CD14-positive monocyte (primary cell): ENCODE measurements at regions not wholly inside any gene's neighbourhood (a gene's known extent, or its start where the extent isn't known, plus 50 kb on each side); places are given as distances from the start of the nearest gene placed in this dataset.

Experiments
- DNase-seq, 3 donors: peaks; one replicate each; pipeline ENCODE4 v3.0.0-alpha.2; 2011 to 2022
- H2AFZ ChIP-seq: 2 replicates; pipeline ENCODE4 v1.6.0; 2012; ENCODE audit warnings: mild to moderate bottlenecking, low read depth, low read length, inconsistent platforms; ENCODE audit not compliant: insufficient read depth, poor library complexity, severe bottlenecking
- H3K27ac ChIP-seq, 2 donors: 1 replicate in 1 of 2; 2 replicates in 1 of 2; pipeline ENCODE4 v1.5.1; 2012 to 2013; ENCODE audit warnings: low read length in 2 of 2, control low read depth in 1 of 2, inconsistent platforms in 1 of 2, low read depth in 1 of 2, mild to moderate bottlenecking in 1 of 2
- H3K27me3 ChIP-seq, 2 donors: one replicate each; pipeline versions ENCODE4 v1.6.0 to v1.6.1; 2011 to 2013; ENCODE audit warnings: low read length in 2 of 2; ENCODE audit not compliant: control insufficient read depth in 2 of 2, insufficient read depth in 2 of 2
- H3K36me3 ChIP-seq, 2 donors: replicated peaks in 1 of 2; 1 replicate in 1 of 2; 2 replicates in 1 of 2; pipeline versions ENCODE4 v1.5.1 to v1.6.1; 2012 to 2013; ENCODE audit warnings: low read length in 2 of 2, control low read depth in 1 of 2, inconsistent platforms in 1 of 2, mild to moderate bottlenecking in 1 of 2; ENCODE audit not compliant: insufficient read depth in 2 of 2, control insufficient read depth in 1 of 2
- H3K4me1 ChIP-seq, 2 donors: 1 replicate in 1 of 2; 2 replicates in 1 of 2; pipeline versions ENCODE4 v1.5.1 to v1.6.1; 2012 to 2013; ENCODE audit warnings: low read length in 2 of 2, control low read depth in 1 of 2, inconsistent platforms in 1 of 2, mild to moderate bottlenecking in 1 of 2, moderate library complexity in 1 of 2; ENCODE audit not compliant: insufficient read depth in 2 of 2, control insufficient read depth in 1 of 2
- H3K4me2 ChIP-seq: replicated peaks from 2 replicates; pipeline ENCODE3; 2012; ENCODE audit warnings: low read length, moderate library complexity, mild to moderate bottlenecking; ENCODE audit not compliant: poor library complexity, severe bottlenecking; ENCODE audit errors: extremely low read depth
- H3K4me3 ChIP-seq, 3 experiments: fragments of 200-600 bp in 1 of 3; sonication (generic) in 1 of 3; replicated peaks in 1 of 3; 1 replicate in 2 of 3; 2 replicates in 1 of 3; pipeline ENCODE4 v1.5.1; 2011 to 2013; ENCODE audit warnings: low read length in 3 of 3, mild to moderate bottlenecking in 3 of 3, control low read depth in 2 of 3, low read depth in 2 of 3, inconsistent platforms in 1 of 3, moderate library complexity in 1 of 3
- H3K79me2 ChIP-seq: 2 replicates; pipeline ENCODE4 v1.6.0; 2012; ENCODE audit warnings: mild to moderate bottlenecking, control low read depth, inconsistent platforms, low read length, moderate library complexity; ENCODE audit not compliant: insufficient read depth
- H3K9ac ChIP-seq: 2 replicates; pipeline ENCODE4 v1.6.0; 2017; ENCODE audit warnings: low read length, mild to moderate bottlenecking; ENCODE audit not compliant: insufficient read depth, poor library complexity, severe bottlenecking
- H3K9me3 ChIP-seq, 2 donors: replicated peaks in 1 of 2; 1 replicate in 1 of 2; 2 replicates in 1 of 2; pipeline versions ENCODE4 v1.5.1 to v1.6.1; 2012 to 2013; ENCODE audit warnings: low read length in 2 of 2, control low read depth in 1 of 2; ENCODE audit not compliant: control insufficient read depth in 1 of 2, insufficient read depth in 1 of 2
- H4K20me1 ChIP-seq: 2 replicates; pipeline ENCODE4 v1.6.0; 2012; ENCODE audit warnings: mild to moderate bottlenecking, low read length, control low read depth, moderate library complexity; ENCODE audit not compliant: insufficient read depth
- H3K27ac Mint-ChIP-seq, 7 donors: one replicate each; pipeline ENCODE4 v1.8.0; 2020; ENCODE audit warnings: mild to moderate bottlenecking in 7 of 7, mixed read lengths in 7 of 7, moderate library complexity in 6 of 7, inconsistent platforms in 2 of 7
- H3K27me3 Mint-ChIP-seq, 3 donors: one replicate each; pipeline ENCODE4 v1.8.0; 2021 to 2022; ENCODE audit warnings: low read depth in 3 of 3, mild to moderate bottlenecking in 3 of 3, mixed read lengths in 3 of 3, moderate library complexity in 3 of 3, inconsistent platforms in 1 of 3
- H3K36me3 Mint-ChIP-seq, 2 donors: one replicate each; pipeline ENCODE4 v1.8.0; 2020; ENCODE audit warnings: mixed read lengths in 2 of 2, inconsistent platforms in 1 of 2, mild to moderate bottlenecking in 1 of 2
- H3K4me1 Mint-ChIP-seq: one replicate; pipeline ENCODE4 v1.8.0; 2020; ENCODE audit warnings: mild to moderate bottlenecking, mixed read lengths
- H3K4me3 Mint-ChIP-seq, 2 donors: one replicate each; pipeline ENCODE4 v1.8.0; 2020; ENCODE audit warnings: mild to moderate bottlenecking in 2 of 2, mixed read lengths in 2 of 2, moderate library complexity in 1 of 2
- H3K9me3 Mint-ChIP-seq, 7 donors: one replicate each; pipeline ENCODE4 v1.8.0; 2020 to 2022; ENCODE audit warnings: mixed read lengths in 7 of 7, mild to moderate bottlenecking in 6 of 7, moderate library complexity in 6 of 7, inconsistent platforms in 2 of 7
- WGBS: methylation state at CpG from one replicate; pipeline ENCODE4 v1.1.5; 2013; ENCODE audit warnings: missing lambda C conversion rate; ENCODE audit not compliant: insufficient coverage; 5-methylcytosine and 5-hydroxymethylcytosine counted together
- intact Hi-C, 2 donors: fragments of 100-400 bp; cut with micrococcal nuclease; formaldehyde crosslinking; loops; one replicate each; pipeline versions ENCODE4 v1.15.0 to v1.15.1; 2023
- TF ChIP-seq, protein P1 (sequence below): fragments of 200-600 bp; IDR thresholded peaks from one replicate; pipeline ENCODE4 v1.8.0; 2022; ENCODE audit warnings: antibody characterized with exemption, mild to moderate bottlenecking

DNA sequence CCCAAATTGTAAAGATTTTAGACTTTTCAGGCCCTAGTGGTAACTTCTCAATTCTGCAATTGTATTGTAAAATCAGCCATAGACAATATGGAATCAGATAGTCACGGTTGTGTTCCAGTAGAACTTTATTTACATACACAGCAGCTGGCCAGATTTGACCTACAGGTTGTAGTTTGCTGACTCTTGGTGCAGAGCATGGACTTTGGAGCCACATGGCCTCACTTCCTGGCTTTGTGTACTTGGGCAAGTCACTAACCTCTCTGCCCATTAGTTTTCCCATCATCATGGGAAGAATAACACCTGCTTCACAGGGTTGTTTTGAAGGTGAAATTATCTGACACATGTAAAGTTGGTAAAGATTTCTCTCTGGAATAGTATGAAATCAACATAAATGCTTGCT lies 147.6 kb downstream of the TMEM200C start:
- H3K27ac ChIP-seq, result no peak overlapping the region
- Mint-ChIP-seq H3K27me3 (peaks cover 5 to 7% (median 6%) of the 10 kb centered on the region in 3 donors), H3K27ac (no peak overlapping the region), H3K9me3 (peaks cover 0 to 4% (median 2%) of the 10 kb centered on the region in 7 donors), H3K4me3 (no peak overlapping the region), H3K4me1 (no peaks in the 10 kb centered on the region), H3K36me3 (no peaks in the 10 kb centered on the region)
- H3K27me3 ChIP-seq, result no peaks in the 10 kb centered on the region
- H3K4me3 ChIP-seq, result no peak overlapping the region
- H3K79me2 ChIP-seq, result no peaks in the 10 kb centered on the region
- intact Hi-C loops, result no loop called here
- TF ChIP-seq, protein P1, sequence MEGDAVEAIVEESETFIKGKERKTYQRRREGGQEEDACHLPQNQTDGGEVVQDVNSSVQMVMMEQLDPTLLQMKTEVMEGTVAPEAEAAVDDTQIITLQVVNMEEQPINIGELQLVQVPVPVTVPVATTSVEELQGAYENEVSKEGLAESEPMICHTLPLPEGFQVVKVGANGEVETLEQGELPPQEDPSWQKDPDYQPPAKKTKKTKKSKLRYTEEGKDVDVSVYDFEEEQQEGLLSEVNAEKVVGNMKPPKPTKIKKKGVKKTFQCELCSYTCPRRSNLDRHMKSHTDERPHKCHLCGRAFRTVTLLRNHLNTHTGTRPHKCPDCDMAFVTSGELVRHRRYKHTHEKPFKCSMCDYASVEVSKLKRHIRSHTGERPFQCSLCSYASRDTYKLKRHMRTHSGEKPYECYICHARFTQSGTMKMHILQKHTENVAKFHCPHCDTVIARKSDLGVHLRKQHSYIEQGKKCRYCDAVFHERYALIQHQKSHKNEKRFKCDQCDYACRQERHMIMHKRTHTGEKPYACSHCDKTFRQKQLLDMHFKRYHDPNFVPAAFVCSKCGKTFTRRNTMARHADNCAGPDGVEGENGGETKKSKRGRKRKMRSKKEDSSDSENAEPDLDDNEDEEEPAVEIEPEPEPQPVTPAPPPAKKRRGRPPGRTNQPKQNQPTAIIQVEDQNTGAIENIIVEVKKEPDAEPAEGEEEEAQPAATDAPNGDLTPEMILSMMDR, result no peak
- no CpG with 5 or more reads among the region's 1 CpG for WGBS
- no peaks in the 10 kb centered on the region for H3K9me3 ChIP-seq
- H3K36me3 ChIP-seq, result no peaks in the 10 kb centered on the region
- no peak overlapping the region for H3K4me2 ChIP-seq
- H3K4me1 ChIP-seq, result no peaks in the 10 kb centered on the region
- no peak overlapping the region for H2AFZ ChIP-seq
- H3K9ac ChIP-seq, result no peak overlapping the region
- H4K20me1 ChIP-seq, result no peaks in the 10 kb centered on the region
- no peak for DNase-seq

DNA sequence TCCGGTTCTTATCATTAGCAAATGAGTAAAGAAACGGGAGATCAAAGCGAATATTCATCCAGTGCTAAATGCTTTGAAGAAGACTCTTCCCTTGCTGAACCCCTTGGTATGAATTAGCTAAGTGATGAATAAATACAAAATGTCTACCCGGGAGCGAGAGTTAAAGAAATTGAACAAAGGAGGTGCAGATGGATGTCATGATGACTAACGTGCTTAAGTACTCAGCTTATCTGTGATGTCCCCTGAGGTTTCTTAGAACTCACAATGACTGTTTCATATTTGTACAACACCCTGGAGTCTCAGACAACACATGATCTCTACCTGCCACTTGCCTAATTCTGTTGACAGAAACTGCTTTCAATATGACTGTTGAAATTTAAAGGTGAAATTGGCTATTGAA lies 148.5 kb downstream of the TMEM200C start:
- WGBS, result 73% methylated on average over 3 of the region's 6 CpGs

More for the DNA sequence above, 148.5 kb downstream of the TMEM200C start:
- DNase-seq, result no peak
- no peaks in the 10 kb centered on the region for H3K4me1 ChIP-seq
- no peak overlapping the region for H3K27ac Mint-ChIP-seq
- no peaks in the 10 kb centered on the region for H3K36me3 ChIP-seq
- peaks cover 0 to 4% (median 0%) of the 10 kb centered on the region in 7 donors for H3K9me3 Mint-ChIP-seq
- peaks cover 5 to 7% (median 6%) of the 10 kb centered on the region in 3 donors for H3K27me3 Mint-ChIP-seq
- no peak overlapping the region for H3K27ac ChIP-seq
- H3K4me1 Mint-ChIP-seq, result no peaks in the 10 kb centered on the region
- H3K27me3 ChIP-seq, result no peaks in the 10 kb centered on the region
- H3K9ac ChIP-seq, result no peak overlapping the region
- no peak overlapping the region for H3K4me3 Mint-ChIP-seq
- H3K4me3 ChIP-seq, result no peak overlapping the region
- H3K79me2 ChIP-seq, result no peaks in the 10 kb centered on the region
- H3K36me3 Mint-ChIP-seq, result no peaks in the 10 kb centered on the region
- intact Hi-C loops, result no loop called here
- H4K20me1 ChIP-seq, result no peaks in the 10 kb centered on the region
- H2AFZ ChIP-seq, result no peak overlapping the region
- H3K9me3 ChIP-seq, result no peaks in the 10 kb centered on the region
- TF ChIP-seq, protein P1, result no peak
- no peak overlapping the region for H3K4me2 ChIP-seq
